ENCODE measurements at regions not wholly inside any gene's neighbourhood (a gene's known extent, or its start where the extent isn't known, plus 50 kb on each side); places are given as distances from the start of the nearest gene placed in this dataset.

- TF ChIP-seq CTCF (IDR thresholded peaks at IDR 0.05; ENCODE audit: insufficient read depth, low read length, poor library complexity, severe bottlenecking) (no peak), EZH2phosphoT487 (conservative IDR thresholded peaks at IDR 0.05; ENCODE audit: low read length) (no peak)
These were observed 198.5 kb downstream of the C6orf118 start for GRCh38 chr6:165110860-165111259.
